NCI-H2171 treated with DMSO at 0.1 percent for 48 hours (cell line): ENCODE measurements at regions not wholly inside any gene's neighbourhood (a gene's known extent, or its start where the extent isn't known, plus 50 kb on each side); places are given as distances from the start of the nearest gene placed in this dataset.

Source experiments
- DNase-seq: peaks from one replicate; lab custom pipeline; 2025; lab: John Stamatoyannopoulos, UW

- peak; percentile 55 for DNase-seq
These were observed 575.3 kb downstream of the CMPK2 start for GRCh38 chr2:6290217-6291015.

- no peak for DNase-seq
These were observed 570.9 kb downstream of the CMPK2 start for GRCh38 chr2:6294791-6295190.

DNA sequence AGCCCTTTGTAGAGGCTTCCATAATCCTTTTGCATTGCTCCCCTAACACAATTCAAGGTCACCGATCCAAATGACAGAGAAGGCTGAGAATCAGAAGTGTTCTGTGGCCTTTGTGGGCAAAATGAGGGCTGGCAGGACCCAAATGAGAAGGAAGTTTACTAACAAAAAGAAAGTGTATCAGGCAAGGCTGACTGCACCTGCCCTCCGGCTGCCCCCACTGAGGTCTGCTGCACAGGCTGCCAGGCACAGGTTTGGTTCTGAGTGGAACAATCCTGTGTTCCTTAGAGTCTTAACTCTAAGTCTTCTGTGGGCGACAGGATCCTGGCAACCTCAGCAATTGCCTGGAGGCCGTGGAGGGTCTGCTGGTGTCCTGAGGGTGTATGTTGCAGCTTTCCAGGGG, 568.5 kb downstream of the CMPK2 start:
- DNase-seq, result no peak

GRCh38 chr2:6301426-6301825, 564.3 kb downstream of the CMPK2 start:
- DNase-seq, result no peak

- no peak for DNase-seq
These were observed 556.7 kb downstream of the CMPK2 start for GRCh38 chr2:6308986-6309385.

- DNase-seq, result peak; percentile 49
These were observed 556.1 kb downstream of the CMPK2 start for GRCh38 chr2:6309415-6310255.

DNA sequence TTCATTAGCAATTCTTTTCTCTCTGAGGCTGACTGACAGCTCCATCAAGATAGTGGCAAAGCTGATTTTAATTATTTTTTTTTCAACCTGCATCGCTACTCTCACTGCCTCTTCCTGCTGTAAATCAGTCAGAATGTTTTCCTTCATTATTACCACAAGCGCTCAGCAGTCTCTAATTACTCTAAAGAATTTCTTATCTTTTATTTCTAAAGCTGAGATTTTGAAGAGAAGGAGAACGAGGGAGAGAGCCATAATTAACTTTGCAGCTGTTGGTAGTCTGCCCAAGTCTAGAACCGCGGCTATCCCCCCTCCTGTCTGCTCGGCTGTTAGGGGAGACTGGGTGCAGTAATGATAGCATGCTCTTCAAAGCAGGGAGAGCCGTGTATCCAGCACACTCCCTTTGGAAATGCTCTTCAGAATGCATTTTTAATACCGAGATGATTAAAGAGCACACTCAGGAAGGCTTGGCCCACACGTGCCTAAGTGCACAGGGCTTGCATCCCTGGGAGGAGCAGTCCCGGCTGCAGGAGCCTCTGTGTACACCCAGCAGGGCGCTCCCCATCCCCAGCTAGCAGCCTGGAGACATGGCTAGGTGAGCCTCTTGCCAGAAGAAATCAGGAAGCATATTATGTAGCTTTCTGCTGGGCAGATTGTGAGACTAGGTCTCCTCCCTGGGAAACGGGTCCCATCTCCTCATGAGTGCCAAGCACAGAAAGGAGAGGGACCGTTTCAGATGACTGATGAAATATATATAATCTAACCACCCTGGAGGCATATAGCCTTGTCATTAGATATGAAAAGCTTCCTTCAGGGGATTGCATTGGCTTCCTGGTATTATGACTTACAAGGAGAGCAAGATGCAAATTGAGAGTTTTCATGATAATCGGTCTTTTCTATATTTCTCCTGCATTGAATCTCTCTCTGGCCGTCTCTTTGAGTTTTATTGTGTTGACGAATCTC, 555.2 kb downstream of the CMPK2 start:
- peak; percentile 49 for DNase-seq

GRCh38 chr2:6312367-6312766, 553.3 kb downstream of the CMPK2 start:
- no peak for DNase-seq

DNA sequence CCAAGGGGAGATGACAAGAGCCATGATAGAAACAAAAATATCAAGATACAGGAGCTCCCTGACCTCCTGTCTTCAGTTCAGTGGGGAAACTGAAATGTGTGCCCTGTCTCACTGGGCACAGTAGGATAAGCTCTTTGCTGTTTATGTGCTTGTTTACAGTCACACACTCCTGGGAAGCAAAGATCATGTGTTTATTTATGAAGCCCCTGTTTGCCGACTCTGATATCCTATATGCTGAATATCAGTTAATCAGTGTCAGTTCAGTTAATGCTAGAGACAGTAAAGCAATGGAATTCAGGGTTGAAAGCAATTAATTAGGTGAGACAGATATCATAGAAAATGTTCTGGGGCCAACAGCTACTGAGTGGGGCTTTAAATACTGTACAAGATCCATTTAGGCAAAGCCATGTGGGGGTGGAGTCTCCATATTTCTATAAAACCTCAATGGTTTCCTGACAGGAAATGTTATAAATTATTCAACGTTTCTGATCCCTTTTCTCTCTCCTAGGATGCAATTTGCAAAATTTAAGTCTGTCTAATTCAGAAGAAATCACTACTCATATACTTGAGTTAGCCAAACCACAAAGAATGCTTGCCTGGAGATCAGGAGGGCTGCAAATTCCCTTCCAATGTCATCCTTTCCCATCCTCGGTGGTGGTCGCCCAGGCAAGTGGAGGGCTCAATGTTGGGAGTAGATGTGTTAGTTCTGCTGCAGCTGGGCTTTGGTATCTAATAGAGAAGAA, 551.3 kb downstream of the CMPK2 start:
- DNase-seq, result no peak

GRCh38 chr2:6325616-6326015, 540.1 kb downstream of the CMPK2 start:
- DNase-seq, result no peak

DNA sequence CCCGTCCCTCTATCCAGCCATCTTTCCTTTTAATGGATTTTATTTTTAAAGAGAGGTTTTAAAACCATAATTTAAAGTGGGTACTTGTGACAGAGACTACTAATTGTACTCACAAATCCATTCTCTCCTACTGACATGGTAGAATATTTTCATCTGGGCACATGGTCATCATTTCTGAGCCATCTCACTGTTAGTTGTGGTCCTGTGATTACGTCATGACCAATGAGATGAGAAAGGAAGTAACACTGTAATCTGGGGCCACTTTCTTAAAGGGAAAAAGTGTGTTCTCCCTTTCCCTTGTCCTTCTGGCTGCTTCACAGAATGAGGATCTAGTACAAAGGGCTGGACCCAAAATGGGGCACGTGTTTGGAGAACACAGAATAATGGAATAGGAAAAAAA, 538.7 kb downstream of the CMPK2 start:
- no peak for DNase-seq

- DNase-seq, result peak; percentile 68
These were observed 528.8 kb downstream of the CMPK2 start for GRCh38 chr2:6336752-6337471.

DNA sequence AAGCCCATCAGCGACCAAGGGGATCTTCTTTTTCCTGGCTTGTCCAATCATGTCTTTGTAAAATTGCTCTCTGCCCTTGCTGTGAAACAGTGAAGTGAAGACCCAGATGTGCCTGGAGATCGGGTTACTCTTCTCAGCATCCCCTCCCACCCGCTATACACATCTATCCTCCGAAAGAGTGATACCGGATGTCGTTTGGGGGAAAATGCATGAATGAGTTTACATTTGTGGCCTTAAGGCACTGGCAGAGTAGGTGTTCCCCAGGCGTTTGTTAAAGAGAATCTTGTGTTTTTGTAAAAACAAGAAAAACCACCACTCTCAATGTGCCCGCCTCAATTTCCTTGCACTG, 528.3 kb downstream of the CMPK2 start:
- peak; percentile 100 for DNase-seq

DNA sequence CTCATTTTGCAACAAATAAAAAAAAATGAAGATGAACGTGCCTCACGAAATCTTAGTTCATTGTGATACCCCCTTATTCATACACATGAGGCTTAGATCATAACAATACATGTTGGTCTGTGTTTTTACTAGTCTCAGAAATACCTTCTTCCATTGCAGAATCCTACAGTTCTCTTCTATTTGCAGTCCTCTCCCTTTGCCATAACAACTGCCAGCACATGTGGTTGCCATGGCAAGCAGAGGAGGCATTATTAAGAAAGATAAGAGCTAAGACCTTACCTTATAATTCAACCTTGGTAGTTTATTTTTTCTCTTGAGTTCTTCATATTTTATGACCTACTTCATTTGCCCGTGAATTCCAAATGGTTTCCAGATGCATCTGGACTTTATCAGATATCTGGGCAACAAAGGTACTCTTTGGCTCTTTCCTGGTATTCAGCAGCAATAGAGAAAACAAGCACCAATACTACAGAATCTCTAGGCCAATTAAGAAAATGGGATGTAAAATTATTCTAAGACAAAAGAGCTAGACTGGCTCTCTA, 524.0 kb downstream of the CMPK2 start:
- DNase-seq, result no peak

DNA sequence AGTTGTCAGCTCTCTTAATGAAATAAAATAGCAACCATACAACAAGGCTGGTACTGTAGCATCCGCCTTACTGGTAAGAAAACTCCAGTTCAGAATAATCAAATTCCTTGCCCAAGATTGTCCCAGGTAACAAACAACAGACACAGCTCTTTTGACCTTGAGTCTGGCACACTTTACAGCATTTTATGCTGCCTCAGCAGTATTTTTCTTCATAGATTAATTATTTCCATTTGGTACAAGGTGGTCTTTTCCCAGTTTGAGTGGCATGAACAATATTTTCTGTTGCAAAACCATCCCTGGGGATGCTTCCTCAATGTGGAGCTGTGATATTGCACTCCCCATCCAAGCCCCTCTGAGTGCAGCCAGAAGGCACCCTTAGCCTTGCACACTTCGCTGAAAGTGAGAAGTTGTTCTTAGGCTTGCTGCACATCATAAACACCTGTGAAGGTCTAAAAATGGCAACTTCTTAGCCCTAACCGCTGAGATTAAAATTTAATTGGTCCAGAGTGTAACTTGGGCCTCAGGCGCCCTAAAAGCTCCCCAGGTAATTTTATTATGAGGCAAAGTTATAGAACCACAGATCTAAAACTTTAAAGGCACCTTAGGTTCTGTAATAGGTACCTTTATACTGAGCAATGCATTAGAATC, 523.3 kb downstream of the CMPK2 start:
- no peak for DNase-seq

GRCh38 chr2:6343076-6343475, 522.6 kb downstream of the CMPK2 start:
- no peak for DNase-seq

DNA sequence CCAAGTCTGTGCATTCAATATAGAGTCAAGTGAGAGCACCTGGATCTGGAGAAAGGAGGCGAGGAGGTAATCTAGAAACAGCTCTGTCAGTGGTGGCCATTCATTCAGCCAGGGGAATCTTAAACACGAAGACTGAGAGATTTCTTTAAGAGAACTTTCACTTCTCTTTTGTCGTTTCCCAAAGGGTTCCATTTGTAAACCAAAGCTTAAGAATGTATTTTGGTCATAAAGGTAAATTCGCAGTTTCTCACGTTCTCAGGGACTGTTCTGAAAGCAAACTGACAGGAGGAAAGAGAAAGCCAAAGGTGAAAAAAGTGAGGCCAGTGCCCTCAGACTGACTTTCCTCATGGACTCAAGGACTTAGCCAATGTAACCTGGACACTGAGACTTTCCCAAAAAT, 513.5 kb downstream of the CMPK2 start:
- DNase-seq, result no peak

- peak; percentile 46 for DNase-seq
These were observed 512.7 kb downstream of the CMPK2 start for GRCh38 chr2:6352906-6353515.

GRCh38 chr2:6353669-6354068, 512.0 kb downstream of the CMPK2 start:
- DNase-seq, result peak; percentile 23

- DNase-seq, result no peak
These were observed 511.2 kb downstream of the CMPK2 start for GRCh38 chr2:6354546-6354945.
